IPS-18c (cell line): ENCODE measurements at regions not wholly inside any gene's neighbourhood (a gene's known extent, or its start where the extent isn't known, plus 50 kb on each side); places are given as distances from the start of the nearest gene placed in this dataset.

Source experiments
- H3K4me3 ChIP-seq: 2 replicates; pipeline ENCODE4 v1.7.0; 2013; ENCODE audit warnings: low read depth, mild to moderate bottlenecking, low read length, moderate library complexity; ENCODE audit not compliant: insufficient read depth
- H3K9me3 ChIP-seq: one replicate; pipeline ENCODE4 v1.6.1; 2013; ENCODE audit warnings: mild to moderate bottlenecking, low read length, moderate library complexity; ENCODE audit not compliant: control insufficient read depth, insufficient read depth

DNA sequence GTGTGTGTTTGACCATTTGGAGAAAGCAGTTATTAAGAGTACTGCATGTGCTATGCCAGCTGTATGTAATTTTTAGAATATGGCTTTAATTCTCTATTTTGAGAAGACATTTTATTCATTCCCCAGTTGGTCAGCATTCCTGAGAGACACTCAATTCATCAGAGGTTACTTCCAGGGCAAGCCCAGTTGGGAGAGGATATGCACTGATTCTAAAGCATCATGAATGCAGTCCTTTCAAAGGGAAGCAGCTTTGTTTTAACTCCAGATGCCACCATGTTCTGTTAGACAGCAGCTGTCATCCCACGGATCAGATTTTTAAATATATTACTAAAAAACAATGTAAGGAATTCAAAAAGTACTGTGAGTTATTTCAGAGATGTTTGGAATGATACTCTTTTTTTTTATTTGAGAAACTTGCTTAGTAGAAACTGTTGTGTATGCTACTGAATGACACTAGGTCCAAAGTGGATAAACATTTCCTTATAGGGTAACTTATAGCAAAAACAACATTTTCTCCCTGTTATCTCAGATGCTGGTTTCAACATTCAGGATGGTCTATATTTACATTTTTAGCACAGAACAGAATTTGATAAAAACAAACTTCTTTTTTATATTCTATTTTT lies 149.5 kb upstream of the B3GALT2 start:
- no peaks in the 10 kb centered on the region for H3K9me3 ChIP-seq
- no peak overlapping the region for H3K4me3 ChIP-seq

DNA sequence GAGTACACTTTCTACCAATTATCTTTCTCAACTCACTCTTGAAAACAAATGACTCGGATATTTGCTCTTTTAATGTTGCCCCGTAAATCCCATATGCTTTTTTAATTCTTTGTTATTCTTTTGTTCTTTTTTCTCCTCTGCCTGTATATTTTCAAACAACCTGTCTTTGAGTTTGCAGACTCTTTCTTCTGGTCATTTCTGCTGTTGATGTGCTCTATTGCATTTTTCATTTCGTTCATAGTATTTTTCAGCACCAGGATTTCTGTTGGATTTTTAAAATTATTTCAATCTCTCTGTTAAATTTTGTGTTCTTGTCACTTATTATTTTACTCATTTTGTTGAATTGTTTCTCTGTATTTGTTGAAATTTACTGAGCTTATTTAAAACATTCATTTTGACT lies 146.8 kb upstream of the B3GALT2 start:
- no peak overlapping the region for H3K4me3 ChIP-seq
- H3K9me3 ChIP-seq: no peaks in the 10 kb centered on the region

- Histone ChIP-seq H3K4me3 (no peak overlapping the region), H3K9me3 (no peaks in the 10 kb centered on the region)
Measured at GRCh38 chr1:193326296-193326695, 139.9 kb upstream of the B3GALT2 start.

DNA sequence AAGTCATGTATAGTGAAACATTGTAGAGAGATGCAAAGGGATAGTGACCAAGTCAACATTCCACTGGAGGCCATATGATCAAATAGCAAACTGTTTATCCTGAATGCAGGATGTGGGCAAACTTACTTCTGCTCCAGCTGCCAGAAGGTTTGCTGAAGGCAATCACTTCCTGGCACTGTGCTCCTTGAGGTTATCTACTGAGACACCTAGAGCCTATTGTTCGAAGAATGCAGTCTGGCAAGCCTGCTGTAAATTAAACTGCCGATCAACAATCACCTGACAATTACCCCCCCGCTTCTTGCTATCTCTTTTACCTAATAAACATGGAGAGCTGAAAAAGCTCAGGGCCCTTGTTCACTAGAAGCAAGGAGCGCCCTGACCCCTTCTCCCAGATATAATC lies 139.4 kb upstream of the B3GALT2 start:
- Histone ChIP-seq H3K4me3 (no peak overlapping the region), H3K9me3 (no peaks in the 10 kb centered on the region)

DNA sequence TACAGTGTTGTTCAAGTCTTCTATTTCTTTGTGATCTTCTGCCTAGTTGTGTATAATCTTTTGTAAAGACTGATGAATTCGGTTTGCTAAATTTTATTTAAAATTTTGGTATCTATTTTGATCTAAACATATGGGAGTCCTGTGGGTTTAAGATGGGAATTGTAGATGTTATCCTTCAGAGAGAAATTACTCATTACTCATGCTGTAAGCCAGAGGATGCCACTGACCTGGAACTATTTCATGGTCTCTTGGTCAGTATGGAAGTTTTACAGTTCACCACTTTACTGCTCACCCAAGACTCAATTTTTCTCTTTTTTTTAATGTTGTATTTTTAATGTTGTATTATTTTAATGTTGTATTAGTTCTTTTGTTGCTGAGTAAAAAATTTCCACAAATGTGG lies 138.6 kb upstream of the B3GALT2 start:
- Histone ChIP-seq H3K9me3 (no peaks in the 10 kb centered on the region), H3K4me3 (no peak overlapping the region)

- Histone ChIP-seq H3K9me3 (no peaks in the 10 kb centered on the region), H3K4me3 (no peak overlapping the region)
Measured at GRCh38 chr1:193322211-193322610, 135.8 kb upstream of the B3GALT2 start.

DNA sequence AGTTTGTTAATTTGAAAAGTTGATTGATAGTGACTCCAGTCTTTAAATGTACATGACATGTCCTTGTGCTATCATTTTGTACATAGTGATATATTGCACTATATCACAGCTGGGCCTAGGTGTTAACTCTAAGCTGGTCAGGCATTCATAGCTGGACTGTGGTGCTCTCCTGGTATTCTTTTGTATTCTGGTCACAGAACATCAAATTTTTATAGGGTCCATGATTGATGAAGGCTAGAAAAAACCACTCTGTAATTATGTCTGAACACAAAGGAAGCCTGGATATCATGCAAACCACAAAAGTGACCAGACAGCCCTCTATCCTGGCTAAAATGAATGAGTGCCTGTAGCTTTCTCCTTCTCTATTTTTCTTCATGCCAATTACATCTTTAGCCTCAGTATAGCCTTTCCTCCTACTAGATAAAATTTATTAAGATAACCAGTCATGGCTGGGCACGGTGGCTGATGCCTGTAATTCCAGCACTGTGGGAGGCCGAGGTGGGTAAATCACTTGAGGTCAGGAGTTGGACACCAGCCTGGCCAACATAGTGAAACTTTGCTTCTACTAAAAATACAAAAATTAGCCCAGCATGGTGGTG lies 134.9 kb upstream of the B3GALT2 start:
- Histone ChIP-seq H3K9me3 (no peaks in the 10 kb centered on the region), H3K4me3 (no peak overlapping the region)

DNA sequence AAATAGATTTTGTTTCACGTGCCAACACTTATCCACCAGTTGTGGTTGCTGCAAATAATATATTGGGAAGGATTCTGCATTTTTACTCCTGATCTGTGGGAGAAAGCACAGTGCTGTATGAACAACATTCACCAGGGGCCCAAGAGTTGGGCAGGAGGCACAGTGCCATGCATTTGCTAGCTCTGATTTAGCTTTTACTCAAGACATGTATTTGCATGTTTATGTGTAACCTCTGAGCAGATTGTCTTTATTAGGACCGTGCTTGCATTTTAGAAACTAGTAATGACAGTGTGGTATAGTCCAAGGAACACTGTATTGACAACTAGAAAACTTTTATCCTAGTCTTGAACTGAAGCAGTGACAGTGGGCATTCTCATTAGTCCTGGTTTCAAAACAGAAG lies 133.9 kb upstream of the B3GALT2 start:
- no peak overlapping the region for H3K4me3 ChIP-seq
- no peaks in the 10 kb centered on the region for H3K9me3 ChIP-seq

GRCh38 chr1:193318347-193318746 lies 131.9 kb upstream of the B3GALT2 start:
- H3K9me3 ChIP-seq: no peaks in the 10 kb centered on the region
- no peak overlapping the region for H3K4me3 ChIP-seq

DNA sequence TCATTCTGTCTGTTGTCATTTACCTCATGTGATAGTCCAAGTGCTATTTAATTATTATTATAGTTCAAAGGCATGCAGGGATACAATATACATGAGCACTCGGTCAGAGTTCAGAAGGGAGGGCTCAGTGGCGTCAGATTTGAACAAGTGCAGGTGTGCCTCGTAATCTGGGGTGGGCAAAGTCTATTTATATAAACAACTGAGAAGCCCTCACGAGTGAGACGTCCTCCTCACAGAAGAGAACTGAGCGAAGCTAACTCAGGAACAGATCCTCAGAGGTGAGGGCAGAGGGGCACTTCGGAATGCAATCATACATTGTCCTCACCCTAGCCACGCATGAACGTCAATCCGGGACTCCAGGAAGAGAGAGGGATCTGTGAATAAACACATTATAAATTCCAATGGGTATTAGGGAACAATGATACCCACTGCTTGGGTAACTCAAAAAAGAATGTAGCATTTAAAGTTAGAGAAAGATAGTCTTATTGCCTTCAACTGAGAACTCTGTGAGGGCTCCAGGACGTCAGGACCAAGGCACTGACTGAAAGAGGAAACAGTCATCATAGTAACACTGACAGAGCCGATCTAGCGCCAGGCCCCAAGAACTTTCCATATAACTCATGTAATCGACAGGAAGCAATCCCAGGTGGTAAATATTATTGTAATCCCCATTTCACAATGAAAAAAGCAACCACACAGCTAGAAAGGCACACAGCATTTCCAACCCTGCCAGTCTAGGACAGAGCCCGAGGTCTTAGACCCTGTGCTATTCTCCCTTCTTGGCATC lies 127.1 kb upstream of the B3GALT2 start:
- no peak overlapping the region for H3K4me3 ChIP-seq
- no peaks in the 10 kb centered on the region for H3K9me3 ChIP-seq

GRCh38 chr1:193312432-193312831 lies 126.0 kb upstream of the B3GALT2 start:
- Histone ChIP-seq H3K9me3 (no peaks in the 10 kb centered on the region), H3K4me3 (no peak overlapping the region)

- no peaks in the 10 kb centered on the region for H3K9me3 ChIP-seq
- no peak overlapping the region for H3K4me3 ChIP-seq
Measured at GRCh38 chr1:193311226-193311948, 125.0 kb upstream of the B3GALT2 start.

- H3K9me3 ChIP-seq: no peaks in the 10 kb centered on the region
- no peak overlapping the region for H3K4me3 ChIP-seq
Measured at GRCh38 chr1:193310564-193310963, 124.2 kb upstream of the B3GALT2 start.

- Histone ChIP-seq H3K9me3 (no peaks in the 10 kb centered on the region), H3K4me3 (no peak overlapping the region)
Measured at GRCh38 chr1:193309936-193310475, 123.6 kb upstream of the B3GALT2 start.

DNA sequence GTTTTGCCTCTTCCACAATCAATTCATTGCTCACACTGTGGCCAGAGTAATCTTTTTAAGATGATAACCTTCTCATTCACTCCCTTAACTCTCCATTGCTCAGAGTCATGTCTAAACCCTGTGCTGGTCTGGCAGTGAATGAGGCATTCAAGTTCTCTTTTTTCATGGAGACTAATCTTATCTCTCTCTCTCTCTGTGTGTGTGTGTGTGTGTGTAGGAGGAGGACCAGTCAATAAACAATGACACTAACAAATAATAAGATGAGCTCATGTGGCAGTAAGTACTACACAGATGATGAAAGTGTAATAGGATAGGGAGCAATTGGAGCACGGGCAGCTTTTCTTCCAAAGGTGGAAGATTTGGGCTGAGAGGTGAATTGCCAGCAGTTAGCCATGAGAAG lies 122.0 kb upstream of the B3GALT2 start:
- no peaks in the 10 kb centered on the region for H3K9me3 ChIP-seq
- H3K4me3 ChIP-seq: no peak overlapping the region

GRCh38 chr1:193306430-193306829 lies 120.0 kb upstream of the B3GALT2 start:
- Histone ChIP-seq H3K4me3 (no peak overlapping the region), H3K9me3 (no peaks in the 10 kb centered on the region)
